ENCODE measurements at regions not wholly inside any gene's neighbourhood (a gene's known extent, or its start where the extent isn't known, plus 50 kb on each side); places are given as distances from the start of the nearest gene placed in this dataset.

- DNase-seq (ENCODE audit: low read depth): no peak
Measured at GRCh38 chr13:95352486-95352885, 51.2 kb upstream of the ABCC4 start.

GRCh38 chr13:95354156-95354555 is 52.9 kb upstream of the ABCC4 start:
- no peak for DNase-seq (ENCODE audit: low read depth)

GRCh38 chr13:95354680-95355487 is 53.6 kb upstream of the ABCC4 start:
- no peak for DNase-seq (ENCODE audit: low read depth)

GRCh38 chr13:95355494-95355893 is 54.2 kb upstream of the ABCC4 start:
- DNase-seq (ENCODE audit: low read depth): no peak

- no peak for DNase-seq (ENCODE audit: low read depth)
Measured at GRCh38 chr13:95356916-95357315, 55.7 kb upstream of the ABCC4 start.

- no peak for DNase-seq (ENCODE audit: low read depth)
Measured at GRCh38 chr13:95357875-95358274, 56.6 kb upstream of the ABCC4 start.

GRCh38 chr13:95360052-95360451 is 58.8 kb upstream of the ABCC4 start:
- DNase-seq (ENCODE audit: low read depth): no peak

GRCh38 chr13:95360464-95361097 is 59.3 kb upstream of the ABCC4 start:
- DNase-seq (ENCODE audit: low read depth): no peak

- DNase-seq (ENCODE audit: low read depth): no peak
Measured at GRCh38 chr13:95361686-95362085, 60.4 kb upstream of the ABCC4 start.

GRCh38 chr13:95362666-95363065 is 61.4 kb upstream of the ABCC4 start:
- DNase-seq (ENCODE audit: low read depth): no peak

- DNase-seq (ENCODE audit: low read depth): no peak
Measured at GRCh38 chr13:95367309-95367843, 66.1 kb upstream of the ABCC4 start.

- no peak for DNase-seq (ENCODE audit: low read depth)
Measured at GRCh38 chr13:95368998-95369397, 67.7 kb upstream of the ABCC4 start.

GRCh38 chr13:95375706-95376105 is 74.5 kb upstream of the ABCC4 start:
- no peak for DNase-seq (ENCODE audit: low read depth)

- DNase-seq (ENCODE audit: low read depth): no peak
Measured at GRCh38 chr13:95378603-95379002, 77.4 kb upstream of the ABCC4 start.

GRCh38 chr13:95380468-95381211 is 79.4 kb upstream of the ABCC4 start:
- DNase-seq (ENCODE audit: low read depth): peak; percentile 45

- DNase-seq (ENCODE audit: low read depth): no peak
Measured at GRCh38 chr13:95381212-95381527, 79.9 kb upstream of the ABCC4 start.

- no peak for DNase-seq (ENCODE audit: low read depth)
Measured at GRCh38 chr13:95382411-95382810, 81.2 kb upstream of the ABCC4 start.

GRCh38 chr13:95382916-95383315 is 81.7 kb upstream of the ABCC4 start:
- DNase-seq (ENCODE audit: low read depth): no peak

GRCh38 chr13:95385373-95385772 is 84.1 kb upstream of the ABCC4 start:
- DNase-seq (ENCODE audit: low read depth): no peak

- no peak for DNase-seq (ENCODE audit: low read depth)
Measured at GRCh38 chr13:95385798-95386197, 84.5 kb upstream of the ABCC4 start.

- DNase-seq (ENCODE audit: low read depth): no peak
Measured at GRCh38 chr13:95386370-95386769, 85.1 kb upstream of the ABCC4 start.

GRCh38 chr13:95387733-95388207 is 86.5 kb upstream of the ABCC4 start:
- DNase-seq (ENCODE audit: low read depth): no peak
